Fibroblast of skin of scalp (primary cell): ENCODE measurements at regions not wholly inside any gene's neighbourhood (a gene's known extent, or its start where the extent isn't known, plus 50 kb on each side); places are given as distances from the start of the nearest gene placed in this dataset.
"Not testable (repeated sequence)": the region's sequence is repeated elsewhere in the genome, so short reads cannot be mapped to it uniquely, and the experiment has no call there.

Source experiments
- DNase-seq: peaks from one replicate; pipeline ENCODE4 v3.0.0-alpha.2; 2013

GRCh38 chr21:9837946-9838737 is 683.2 kb upstream of the TPTE start:
- no peak for DNase-seq

- DNase-seq, result no peak
Measured at GRCh38 chr21:9838738-9839642, 682.4 kb upstream of the TPTE start.

- DNase-seq, result not testable (repeated sequence)
Measured at GRCh38 chr21:9844106-9844505, 677.3 kb upstream of the TPTE start.

- DNase-seq, result not testable (repeated sequence)
Measured at GRCh38 chr21:9847511-9847910, 673.9 kb upstream of the TPTE start.

GRCh38 chr21:9851166-9851565 is 670.2 kb upstream of the TPTE start:
- DNase-seq, result not testable (repeated sequence)

GRCh38 chr21:9851695-9852094 is 669.7 kb upstream of the TPTE start:
- not testable (repeated sequence) for DNase-seq

- not testable (repeated sequence) for DNase-seq
Measured at GRCh38 chr21:9857563-9857962, 663.8 kb upstream of the TPTE start.

GRCh38 chr21:9859865-9860264 is 661.5 kb upstream of the TPTE start:
- not testable (repeated sequence) for DNase-seq

- DNase-seq, result not testable (repeated sequence)
Measured at GRCh38 chr21:9862456-9862855, 658.9 kb upstream of the TPTE start.

- not testable (repeated sequence) for DNase-seq
Measured at GRCh38 chr21:9867815-9868214, 653.6 kb upstream of the TPTE start.

GRCh38 chr21:9873096-9873495 is 648.3 kb upstream of the TPTE start:
- not testable (repeated sequence) for DNase-seq

GRCh38 chr21:9874136-9874535 is 647.2 kb upstream of the TPTE start:
- DNase-seq, result not testable (repeated sequence)

- DNase-seq, result not testable (repeated sequence)
Measured at GRCh38 chr21:9881430-9881829, 640.0 kb upstream of the TPTE start.

- DNase-seq, result not testable (repeated sequence)
Measured at GRCh38 chr21:9883047-9883446, 638.3 kb upstream of the TPTE start.

GRCh38 chr21:9883571-9884282 is 637.7 kb upstream of the TPTE start:
- DNase-seq, result not testable (repeated sequence)

GRCh38 chr21:9888500-9888899 is 632.9 kb upstream of the TPTE start:
- DNase-seq, result not testable (repeated sequence)

GRCh38 chr21:9903579-9903978 is 617.8 kb upstream of the TPTE start:
- not testable (repeated sequence) for DNase-seq

- not testable (repeated sequence) for DNase-seq
Measured at GRCh38 chr21:9914135-9914534, 607.2 kb upstream of the TPTE start.

GRCh38 chr21:9919446-9919845 is 601.9 kb upstream of the TPTE start:
- DNase-seq, result not testable (repeated sequence)

- DNase-seq, result not testable (repeated sequence)
Measured at GRCh38 chr21:9943639-9944038, 577.7 kb upstream of the TPTE start.

GRCh38 chr21:9946057-9946456 is 575.3 kb upstream of the TPTE start:
- not testable (repeated sequence) for DNase-seq

- not testable (repeated sequence) for DNase-seq
Measured at GRCh38 chr21:9949510-9950289, 571.7 kb upstream of the TPTE start.
